Glutamatergic neuron (in vitro differentiated cells): ENCODE measurements at regions not wholly inside any gene's neighbourhood (a gene's known extent, or its start where the extent isn't known, plus 50 kb on each side); places are given as distances from the start of the nearest gene placed in this dataset.
"Not testable (repeated sequence)": the region's sequence is repeated elsewhere in the genome, so short reads cannot be mapped to it uniquely, and the experiment has no call there.

Experiments used
- DNase-seq: peaks from one replicate; pipeline ENCODE4 v3.0.0; 2022
- H3K27ac Mint-ChIP-seq: one replicate; pipeline ENCODE4 v1.8.0; 2020; ENCODE audit warnings: mild to moderate bottlenecking, mixed read lengths, inconsistent platforms; ENCODE audit not compliant: unreplicated experiment
- H3K27me3 Mint-ChIP-seq: one replicate; pipeline ENCODE4 v1.8.0; 2020; ENCODE audit warnings: mild to moderate bottlenecking, moderate library complexity, mixed read lengths, inconsistent platforms; ENCODE audit not compliant: unreplicated experiment
- H3K36me3 Mint-ChIP-seq: one replicate; pipeline ENCODE4 v1.8.0; 2020; ENCODE audit warnings: mild to moderate bottlenecking, mixed read lengths, inconsistent platforms; ENCODE audit not compliant: unreplicated experiment
- H3K4me1 Mint-ChIP-seq: one replicate; pipeline ENCODE4 v1.8.0; 2020; ENCODE audit warnings: mild to moderate bottlenecking, low read depth, mixed read lengths, inconsistent platforms; ENCODE audit not compliant: unreplicated experiment
- H3K4me3 Mint-ChIP-seq: one replicate; pipeline ENCODE4 v1.8.0; 2020; ENCODE audit warnings: mild to moderate bottlenecking, mixed read lengths, inconsistent platforms; ENCODE audit not compliant: unreplicated experiment
- H3K9me3 Mint-ChIP-seq: one replicate; pipeline ENCODE4 v1.8.0; 2020; ENCODE audit warnings: mild to moderate bottlenecking, moderate library complexity, mixed read lengths, inconsistent platforms; ENCODE audit not compliant: unreplicated experiment
- CTCF ChIP-seq: fragments of 200-600 bp; sonication (generic); IDR thresholded peaks from one replicate; pipeline ENCODE4 v1.5.0; 2021; ENCODE audit not compliant: partially characterized antibody, unreplicated experiment

- no peaks in the 10 kb centered on the region for H3K27me3 Mint-ChIP-seq
- no peaks in the 10 kb centered on the region for H3K4me1 Mint-ChIP-seq
- no peak overlapping the region for H3K27ac Mint-ChIP-seq
- H3K36me3 Mint-ChIP-seq = no peaks in the 10 kb centered on the region
- H3K9me3 Mint-ChIP-seq = no peaks in the 10 kb centered on the region
- no peak for TF ChIP-seq CTCF
- DNase-seq = no peak
- H3K4me3 Mint-ChIP-seq = no peak overlapping the region
Observed at GRCh38 chr6:54533567-54533966, 225.3 kb downstream of the TINAG start.

GRCh38 chr6:54535568-54535967 lies 227.3 kb downstream of the TINAG start:
- Mint-ChIP-seq H3K4me1 (no peaks in the 10 kb centered on the region), H3K27me3 (no peaks in the 10 kb centered on the region), H3K36me3 (no peaks in the 10 kb centered on the region), H3K4me3 (no peak overlapping the region), H3K9me3 (no peaks in the 10 kb centered on the region), H3K27ac (no peak overlapping the region)
- no peak for TF ChIP-seq CTCF
- no peak for DNase-seq

GRCh38 chr6:54541541-54541940 lies 233.3 kb downstream of the TINAG start:
- no peak overlapping the region for H3K4me3 Mint-ChIP-seq
- no peaks in the 10 kb centered on the region for H3K36me3 Mint-ChIP-seq
- TF ChIP-seq CTCF = no peak
- no peaks in the 10 kb centered on the region for H3K4me1 Mint-ChIP-seq
- peaks cover 2% of the 10 kb centered on the region for H3K27me3 Mint-ChIP-seq
- H3K27ac Mint-ChIP-seq = no peak overlapping the region
- H3K9me3 Mint-ChIP-seq = no peaks in the 10 kb centered on the region
- no peak for DNase-seq

GRCh38 chr6:54559136-54559535 lies 250.9 kb downstream of the TINAG start:
- Mint-ChIP-seq H3K36me3 (no peaks in the 10 kb centered on the region), H3K27me3 (no peaks in the 10 kb centered on the region), H3K4me1 (no peaks in the 10 kb centered on the region), H3K4me3 (no peak overlapping the region), H3K9me3 (no peaks in the 10 kb centered on the region), H3K27ac (no peak overlapping the region)
- no peak for DNase-seq
- no peak for TF ChIP-seq CTCF

- not testable (repeated sequence) for H3K4me3 Mint-ChIP-seq, H3K4me1 Mint-ChIP-seq, DNase-seq, H3K27ac Mint-ChIP-seq, H3K36me3 Mint-ChIP-seq, H3K27me3 Mint-ChIP-seq, H3K9me3 Mint-ChIP-seq
Observed at GRCh38 chr6:54564188-54564587, 255.9 kb downstream of the TINAG start.

- Mint-ChIP-seq H3K9me3 (no peaks in the 10 kb centered on the region), H3K27me3 (no peaks in the 10 kb centered on the region), H3K4me3 (no peak overlapping the region)
Observed at GRCh38 chr6:54574671-54575070, 266.4 kb downstream of the TINAG start.

More at GRCh38 chr6:54574671-54575070, 266.4 kb downstream of the TINAG start:
- TF ChIP-seq CTCF = no peak
- Mint-ChIP-seq H3K36me3 (no peaks in the 10 kb centered on the region), H3K4me1 (no peaks in the 10 kb centered on the region), H3K27ac (no peak overlapping the region)
- DNase-seq = no peak
